ENCODE measurements at regions not wholly inside any gene's neighbourhood (a gene's known extent, or its start where the extent isn't known, plus 50 kb on each side); places are given as distances from the start of the nearest gene placed in this dataset.

GRCh38 chr5:33303579-33304095 lies 137.1 kb upstream of the TARS1 start:
- DNase-seq: no peak

DNA sequence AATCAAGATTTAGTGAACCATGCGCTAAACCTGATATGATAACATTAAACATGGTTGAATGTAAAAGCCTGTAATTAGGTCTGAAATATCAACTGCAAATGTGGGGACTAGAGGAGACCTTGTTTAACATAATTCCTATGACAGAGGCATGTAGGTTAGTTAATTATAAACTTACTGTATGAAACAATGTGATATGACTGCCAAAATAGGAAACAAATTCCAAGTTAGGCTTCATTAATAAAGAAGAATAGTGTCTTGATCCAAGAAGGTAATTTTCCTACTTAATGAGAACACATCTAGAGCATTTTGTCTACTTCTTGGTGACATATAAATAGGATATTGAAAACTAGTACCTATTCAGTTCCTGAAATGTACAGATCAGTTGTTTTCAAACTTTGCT lies 136.2 kb upstream of the TARS1 start:
- DNase-seq: no peak

DNA sequence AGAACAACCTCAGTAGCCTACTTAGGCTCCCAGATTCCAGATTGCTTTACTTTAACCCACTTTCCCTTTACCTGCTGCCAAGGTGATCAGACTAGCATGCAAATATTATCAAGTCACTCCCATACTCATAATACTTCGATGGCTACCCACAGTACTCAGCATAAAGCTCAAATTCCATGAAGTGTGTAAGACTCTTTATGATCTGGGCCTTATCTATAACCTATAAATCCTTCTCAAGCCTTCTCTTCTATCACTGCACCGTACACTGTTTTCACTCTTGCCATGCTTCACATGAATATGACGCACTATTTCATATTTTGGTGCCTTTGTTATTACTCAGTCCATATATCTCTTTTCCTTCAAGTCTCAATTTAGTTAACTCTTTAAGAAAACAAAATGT lies 135.2 kb upstream of the TARS1 start:
- DNase-seq: no peak

- DNase-seq: no peak
Measured at GRCh38 chr5:33306758-33307157, 134.0 kb upstream of the TARS1 start.

DNA sequence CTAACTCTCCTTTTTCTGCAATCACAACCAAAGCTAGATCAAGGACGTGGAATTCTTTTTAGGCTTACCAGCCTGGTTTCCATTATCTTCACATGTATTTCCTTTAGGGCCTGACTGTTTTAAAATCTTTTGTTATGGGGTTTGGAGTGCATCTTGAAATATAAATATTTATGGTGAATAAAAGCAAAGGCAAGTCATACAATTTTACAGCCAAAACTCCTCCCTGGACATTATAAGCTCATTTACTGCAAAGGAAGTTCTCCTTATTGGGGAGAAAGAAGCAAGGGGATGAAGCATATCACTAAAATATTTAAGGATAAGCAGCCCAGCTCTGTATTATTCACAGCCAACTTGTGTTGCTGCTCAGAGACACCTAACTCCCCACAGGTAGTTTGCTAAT lies 132.2 kb upstream of the TARS1 start:
- no peak for DNase-seq

DNA sequence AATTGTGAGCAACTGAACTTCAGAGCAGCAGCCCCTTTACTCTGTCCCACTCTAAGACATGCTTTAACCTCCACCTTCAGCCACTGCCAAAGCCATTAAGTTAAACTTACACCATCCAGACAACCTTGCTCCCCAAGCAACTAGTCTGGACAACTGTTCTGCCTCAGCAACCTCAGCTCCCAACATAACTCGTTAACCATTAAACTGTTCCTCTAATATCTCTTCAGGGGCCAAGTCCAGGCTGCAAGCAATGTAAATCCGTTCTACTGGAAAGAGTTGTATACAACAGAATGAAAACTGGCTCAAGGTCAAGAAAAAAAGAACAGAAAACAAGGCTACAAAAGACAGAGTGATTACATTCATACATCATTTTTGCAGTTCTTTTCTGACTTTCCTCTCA lies 131.7 kb upstream of the TARS1 start:
- no peak for DNase-seq

DNA sequence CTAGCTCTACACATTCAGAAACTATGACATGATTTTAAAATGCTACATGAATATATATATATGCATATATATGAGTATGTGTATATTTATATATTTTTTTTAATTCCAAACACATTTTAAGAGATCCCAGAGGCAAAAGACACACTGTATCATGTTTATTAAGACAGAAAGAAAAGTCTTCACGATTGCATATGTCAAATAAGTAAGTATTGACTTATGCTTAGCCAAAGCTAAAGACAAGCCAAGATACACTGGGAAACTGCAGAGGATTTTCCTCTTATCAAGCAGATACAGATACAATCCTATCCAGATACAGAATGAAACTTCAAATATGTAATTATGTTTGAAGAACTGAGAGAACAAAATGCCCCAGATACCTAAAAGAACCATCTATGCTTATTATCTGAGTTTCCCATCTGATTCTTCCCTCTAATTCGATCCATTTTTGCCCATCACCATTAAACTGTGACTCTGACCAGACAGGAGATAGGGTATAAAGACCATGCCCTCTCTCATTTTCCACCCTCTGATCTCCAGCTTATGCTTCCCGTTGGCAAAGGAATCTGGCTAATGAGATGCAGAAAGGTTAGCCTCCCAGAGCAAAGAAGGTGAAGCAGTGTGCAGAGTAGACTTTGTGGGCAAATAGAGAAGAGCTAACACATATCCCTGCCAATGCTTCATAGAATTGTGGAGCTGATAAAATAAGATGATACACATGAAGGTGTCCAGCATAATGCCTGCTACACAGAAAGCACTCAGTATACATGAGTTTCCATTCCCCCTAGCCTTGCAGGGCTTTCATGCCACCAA lies 131.0 kb upstream of the TARS1 start:
- DNase-seq: no peak

DNA sequence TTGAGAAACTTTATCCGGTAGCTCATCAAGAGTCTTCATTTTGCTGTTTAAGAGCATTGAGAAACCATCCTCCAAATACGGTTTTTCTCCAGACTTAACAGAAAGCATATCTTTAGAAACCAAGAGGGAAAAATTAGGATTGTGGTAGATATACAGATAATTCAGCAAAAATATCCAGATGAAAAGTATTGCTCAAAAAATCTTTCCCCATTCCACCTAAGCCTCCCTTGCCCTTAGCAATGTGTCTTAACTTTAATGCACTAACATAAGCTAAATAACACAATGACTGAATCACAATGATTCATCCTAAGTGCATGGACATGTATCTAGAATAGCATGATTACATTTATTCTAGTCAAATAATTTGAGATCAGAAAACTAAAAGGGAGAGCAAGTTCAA lies 130.3 kb upstream of the TARS1 start:
- DNase-seq: no peak

- no peak for DNase-seq
Measured at GRCh38 chr5:33311893-33312292, 128.9 kb upstream of the TARS1 start.

- DNase-seq: no peak
Measured at GRCh38 chr5:33312571-33313549, 127.9 kb upstream of the TARS1 start.

DNA sequence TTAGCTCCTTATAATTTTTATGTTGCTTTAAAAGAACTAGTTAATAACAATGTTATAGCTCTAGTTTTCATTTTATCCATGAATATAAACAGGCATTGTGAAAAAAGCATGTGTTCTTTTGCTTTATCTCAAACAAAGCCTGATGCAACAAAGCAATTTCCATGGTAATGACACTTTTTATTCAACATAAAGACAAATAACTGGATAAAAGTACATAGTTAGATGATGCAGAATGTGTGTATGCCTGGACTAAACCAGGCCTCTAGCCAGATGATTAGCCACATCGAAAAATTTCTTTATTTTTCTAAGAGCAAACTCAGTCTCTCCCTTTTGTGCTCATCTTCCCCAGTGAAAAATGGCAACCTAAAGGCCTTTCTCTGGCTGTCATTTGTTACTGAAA lies 125.6 kb upstream of the TARS1 start:
- DNase-seq: no peak

GRCh38 chr5:33316773-33317172 lies 124.0 kb upstream of the TARS1 start:
- DNase-seq: no peak

- DNase-seq: no peak
Measured at GRCh38 chr5:33317271-33317670, 123.5 kb upstream of the TARS1 start.

GRCh38 chr5:33319151-33319550 lies 121.6 kb upstream of the TARS1 start:
- DNase-seq: no peak

DNA sequence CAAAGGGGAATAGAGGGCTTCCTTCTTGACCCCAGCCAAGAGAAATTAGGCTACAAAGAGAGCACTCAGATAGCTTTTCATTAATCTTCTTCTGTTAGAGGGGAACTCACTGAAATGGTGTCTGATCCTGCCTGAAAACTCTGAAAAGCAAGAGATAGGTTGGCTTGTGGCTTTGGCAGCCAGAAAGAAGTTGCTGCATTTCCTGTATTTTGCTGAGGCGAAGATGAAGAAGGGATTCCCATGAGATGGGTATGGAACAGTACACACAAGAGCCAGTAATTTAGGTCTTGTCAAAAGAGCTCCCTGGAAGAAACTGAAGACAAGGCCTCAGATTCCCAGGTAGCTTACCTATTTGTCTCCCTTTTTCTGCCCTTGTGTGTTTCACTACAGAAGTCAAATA lies 120.9 kb upstream of the TARS1 start:
- no peak for DNase-seq

DNA sequence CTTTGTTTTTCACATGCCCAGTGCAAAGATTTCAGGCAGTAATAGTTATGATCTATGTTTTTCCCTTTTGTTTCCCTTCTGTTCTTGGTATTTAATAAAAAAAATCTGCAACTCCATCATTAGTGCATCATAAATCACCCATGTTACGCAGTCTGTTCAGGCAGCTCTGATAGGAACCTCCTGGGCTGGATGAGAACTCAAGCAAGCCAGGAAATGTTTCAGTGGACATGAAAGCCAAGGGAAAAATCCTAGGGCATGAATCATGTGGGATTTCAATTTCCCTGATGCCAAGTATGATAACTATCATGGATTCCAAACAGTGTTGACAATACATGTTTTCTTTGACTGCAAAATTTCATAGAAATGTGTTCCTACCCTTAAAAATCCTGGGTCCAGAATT lies 119.7 kb upstream of the TARS1 start:
- DNase-seq: no peak

- no peak for DNase-seq
Measured at GRCh38 chr5:33322632-33323031, 118.1 kb upstream of the TARS1 start.

- DNase-seq: no peak
Measured at GRCh38 chr5:33324667-33325307, 116.0 kb upstream of the TARS1 start.

DNA sequence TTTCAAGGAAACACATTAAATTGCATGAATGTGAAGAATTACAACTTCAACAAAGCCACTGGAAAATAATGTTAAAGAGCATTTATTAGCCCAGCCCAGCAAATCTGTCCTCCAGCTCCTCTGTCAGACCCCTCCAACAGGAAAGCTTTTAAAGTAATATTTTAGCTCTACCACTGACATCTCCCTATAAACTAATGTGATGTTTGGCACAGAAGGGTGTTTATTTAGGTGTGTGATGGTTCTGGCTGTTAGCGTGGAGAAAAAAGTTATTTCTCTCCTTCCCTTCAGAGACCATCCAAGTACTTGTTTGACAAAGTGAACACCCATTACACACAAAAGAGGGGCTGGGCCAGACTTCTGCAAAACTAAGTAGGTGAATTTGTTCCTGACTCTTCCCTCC lies 111.9 kb upstream of the TARS1 start:
- DNase-seq: no peak

DNA sequence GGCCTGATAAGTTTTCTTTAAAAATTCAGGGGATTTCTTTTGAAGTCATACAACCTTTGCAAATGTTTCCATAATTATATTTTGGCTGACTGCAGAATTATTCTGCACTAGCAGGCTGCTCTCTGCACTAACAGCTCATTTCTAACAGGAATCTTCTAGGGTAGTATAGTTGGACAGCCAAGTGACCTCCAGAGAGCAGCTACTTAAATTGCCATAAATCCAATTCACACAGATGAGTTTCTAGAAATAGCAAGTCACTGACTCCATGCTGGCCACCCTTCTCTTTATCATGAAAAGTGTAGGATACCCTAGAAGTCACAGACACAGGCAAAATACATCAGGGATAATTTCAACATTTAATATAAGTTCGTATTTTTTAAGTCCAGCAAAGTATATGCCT lies 110.9 kb upstream of the TARS1 start:
- no peak for DNase-seq

GRCh38 chr5:33330426-33330825 lies 110.3 kb upstream of the TARS1 start:
- DNase-seq: no peak

DNA sequence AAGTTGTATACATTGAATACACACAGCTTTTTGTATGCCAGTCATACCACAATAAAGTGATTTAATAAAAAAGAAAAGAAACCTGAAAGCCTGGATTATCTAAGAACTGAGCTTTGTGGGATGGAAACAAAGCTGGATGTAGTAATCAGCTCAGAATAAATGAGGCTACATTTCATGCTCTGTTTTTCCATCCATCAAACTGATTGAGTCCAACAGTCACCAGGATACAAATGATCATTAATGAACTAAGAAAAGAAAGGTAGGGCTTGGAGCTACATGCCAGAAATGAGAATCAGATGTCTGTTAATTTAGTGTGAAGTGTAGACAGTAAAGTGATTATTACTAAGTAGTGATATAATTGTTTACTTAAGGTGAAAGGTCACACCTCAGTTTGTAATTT lies 109.8 kb upstream of the TARS1 start:
- DNase-seq: no peak

DNA sequence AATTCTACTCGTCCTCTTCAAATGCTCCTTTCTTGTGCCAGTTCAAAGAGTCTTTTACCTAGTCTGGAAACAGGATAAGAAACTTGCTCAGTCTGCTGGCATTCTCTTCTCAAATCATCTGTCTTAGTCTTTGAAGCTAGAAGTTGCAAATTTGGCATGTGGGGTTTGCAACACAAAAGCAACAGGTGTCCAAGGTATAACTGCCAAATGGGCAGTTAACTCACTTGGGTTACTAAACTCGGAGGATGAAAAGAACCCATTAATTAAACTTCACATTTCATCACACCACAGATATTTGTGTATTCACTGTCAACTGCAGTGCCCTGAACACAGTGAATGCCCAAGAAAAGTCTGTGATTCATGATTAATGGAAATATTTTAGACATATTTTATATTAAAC lies 108.0 kb upstream of the TARS1 start:
- DNase-seq: no peak

Data from NCI-H1105 treated with DMSO at 0.1 percent for 48 hours (cell line).